NCI-H2196 (cell line): ENCODE measurements at regions not wholly inside any gene's neighbourhood (a gene's known extent, or its start where the extent isn't known, plus 50 kb on each side); places are given as distances from the start of the nearest gene placed in this dataset.
"Not testable (repeated sequence)": the region's sequence is repeated elsewhere in the genome, so short reads cannot be mapped to it uniquely, and the experiment has no call there.

ENCODE experiments used
- DNase-seq: peaks from one replicate; lab custom pipeline; 2025; ENCODE audit not compliant: unreplicated experiment; lab: John Stamatoyannopoulos, UW

DNA sequence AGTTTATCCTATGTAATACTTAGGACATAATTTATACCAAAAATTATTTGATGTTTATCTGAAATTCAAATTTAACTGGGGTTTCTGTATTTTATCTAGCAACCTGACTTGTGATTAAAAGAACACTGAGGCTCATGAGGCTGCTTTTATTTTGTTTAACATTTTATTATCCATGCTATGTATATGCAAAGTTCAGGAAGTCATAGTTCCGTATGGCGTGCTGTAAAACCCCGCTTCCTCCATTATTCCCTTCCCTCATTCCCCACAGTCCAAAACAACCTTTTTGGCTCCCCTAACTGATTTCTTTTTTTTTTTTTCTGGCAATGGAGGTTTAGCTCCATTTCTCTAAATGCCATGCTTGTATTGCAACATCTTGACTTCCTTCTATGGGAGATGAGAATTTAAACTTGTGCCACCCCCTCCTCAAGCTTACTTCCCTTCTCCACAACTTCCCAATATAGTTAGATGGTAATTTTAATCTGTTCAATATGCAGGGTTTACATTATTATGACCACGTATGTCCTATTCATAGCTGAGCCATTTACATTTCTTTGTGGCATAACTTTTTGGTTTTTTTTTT is 138.0 kb upstream of the DNAH14 start:
- DNase-seq, result no peak

DNA sequence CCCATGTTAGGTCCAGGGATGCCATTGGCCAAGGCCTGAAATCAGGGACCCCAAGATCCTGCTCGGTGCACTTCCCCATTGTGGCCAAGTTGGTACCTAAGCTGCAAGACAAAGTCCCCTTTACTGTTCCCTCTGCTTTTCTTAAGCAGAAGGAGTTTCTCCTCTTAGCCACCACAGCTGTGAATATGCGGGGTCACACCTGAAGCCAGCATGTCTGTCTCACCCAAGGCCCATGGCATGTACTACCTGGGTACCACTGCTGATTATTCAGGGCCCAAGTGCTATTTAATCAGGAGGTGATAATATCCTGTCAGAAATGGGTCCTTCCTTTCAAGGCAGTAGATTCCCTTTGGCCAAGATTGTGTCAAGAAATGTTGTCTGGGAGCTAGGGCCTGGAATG is 133.9 kb upstream of the DNAH14 start:
- DNase-seq, result no peak

DNA sequence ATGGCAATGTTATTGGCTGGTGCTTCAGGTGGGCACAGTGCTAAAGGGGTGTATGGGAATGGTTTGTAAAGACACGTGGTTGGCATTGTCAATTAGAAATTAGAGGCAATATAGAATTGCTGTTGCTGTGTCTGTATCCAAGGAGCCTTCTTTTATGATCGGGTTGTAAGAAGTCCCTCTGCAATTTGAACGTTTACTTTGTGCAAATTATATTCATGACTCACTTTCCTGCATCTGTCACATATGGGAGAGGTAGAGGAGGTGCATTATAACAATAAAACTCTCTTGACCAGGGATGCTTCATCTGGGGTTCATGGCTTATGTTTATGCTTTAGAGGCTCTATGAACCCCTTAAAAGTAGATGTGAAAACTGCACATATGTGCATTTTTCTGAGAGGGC is 130.4 kb upstream of the DNAH14 start:
- DNase-seq, result no peak

DNA sequence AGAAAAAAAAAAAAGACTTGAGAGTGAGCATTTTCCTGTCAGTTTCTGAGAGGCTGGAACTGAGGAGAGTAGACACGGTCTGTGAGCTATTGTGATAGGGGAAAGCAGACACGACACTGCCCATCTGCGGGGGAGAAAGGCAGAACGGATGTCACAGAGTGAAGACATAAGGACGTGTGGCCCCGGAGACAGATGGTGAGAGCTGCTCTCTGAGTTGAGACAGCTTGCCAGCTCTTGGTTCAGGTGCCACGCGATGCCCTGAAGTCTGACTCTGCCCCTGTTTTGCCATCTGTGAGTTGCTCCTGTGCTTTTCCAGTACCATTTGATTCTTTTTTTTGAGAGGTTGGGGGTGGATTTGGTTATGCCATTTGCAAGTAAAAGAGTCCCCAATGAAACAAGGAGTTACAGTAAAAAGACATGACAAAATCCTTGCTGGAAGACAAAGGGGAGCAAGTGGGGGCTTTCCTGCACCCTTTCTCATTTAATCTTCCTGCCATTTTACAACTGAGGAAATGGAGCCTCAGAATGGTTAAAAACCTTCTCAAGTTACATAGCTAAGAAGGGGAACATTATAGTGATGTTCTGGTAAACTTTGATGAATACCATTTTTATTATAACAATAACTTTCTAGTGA is 128.9 kb upstream of the DNAH14 start:
- DNase-seq, result no peak

- DNase-seq, result peak; percentile 15
These were observed 127.5 kb upstream of the DNAH14 start for GRCh38 chr1:224801844-224802490.

- no peak for DNase-seq
These were observed 126.9 kb upstream of the DNAH14 start for GRCh38 chr1:224802617-224803016.

DNA sequence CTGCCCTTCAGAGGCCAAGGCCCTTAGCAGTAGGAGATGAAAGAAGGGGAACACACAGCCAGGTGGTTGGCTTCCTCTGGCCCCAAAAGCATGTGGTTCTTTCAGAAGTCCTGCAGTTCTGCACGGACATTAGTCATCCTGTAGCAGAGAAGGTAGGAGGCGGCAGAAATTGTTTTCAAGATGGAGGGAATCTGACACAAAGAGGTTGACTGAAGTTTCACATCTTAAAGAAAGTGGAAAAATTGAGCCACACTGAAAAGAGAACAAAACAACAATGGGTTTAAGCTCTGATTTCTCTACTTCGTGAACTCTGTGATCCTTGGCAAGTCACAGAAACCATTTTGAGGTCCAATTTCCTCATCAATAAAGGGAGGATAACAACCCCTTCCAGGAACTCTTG is 125.3 kb upstream of the DNAH14 start:
- DNase-seq, result no peak

DNA sequence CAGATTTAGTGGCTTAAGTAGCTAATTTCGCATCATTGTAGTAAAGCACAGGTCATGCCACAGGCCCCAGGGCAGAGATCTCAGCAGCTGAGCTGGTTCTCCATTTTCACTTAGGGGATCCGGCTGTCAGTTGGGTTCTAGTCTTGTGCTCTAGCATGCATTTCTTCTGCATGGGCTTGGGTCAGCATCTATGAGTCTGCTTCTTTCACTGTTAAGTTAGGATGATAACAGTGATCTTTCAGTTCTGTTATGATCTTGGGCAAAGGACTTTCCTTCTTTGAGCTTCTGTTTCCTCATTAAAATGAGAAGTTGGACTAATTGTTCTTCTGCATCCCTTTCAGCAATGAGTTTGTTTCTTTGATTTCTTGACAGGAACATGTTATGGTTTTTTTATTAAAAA is 123.6 kb upstream of the DNAH14 start:
- DNase-seq, result no peak

DNA sequence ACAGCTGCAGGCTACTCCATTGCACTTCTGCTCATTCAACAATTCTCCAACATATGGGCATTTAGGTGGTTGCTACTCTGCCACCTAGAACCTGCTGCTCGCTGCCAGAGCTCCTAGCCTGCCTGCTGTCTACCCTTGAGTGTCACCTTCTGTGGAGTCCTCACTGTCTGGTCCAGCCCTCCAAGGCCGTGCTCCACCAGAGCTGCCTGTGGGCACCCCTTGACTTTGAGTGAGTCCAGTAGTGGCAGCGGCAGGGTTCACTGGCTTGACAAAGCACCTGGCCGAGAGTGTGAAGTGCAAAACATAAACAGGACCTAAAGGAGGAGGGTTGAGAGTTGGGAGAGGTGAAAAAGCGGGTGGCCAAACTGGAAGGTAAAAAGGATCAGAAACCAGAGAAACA is 120.3 kb upstream of the DNAH14 start:
- DNase-seq, result no peak

- DNase-seq, result no peak
These were observed 119.9 kb upstream of the DNAH14 start for GRCh38 chr1:224809613-224810012.

GRCh38 chr1:224811564-224811963 is 117.9 kb upstream of the DNAH14 start:
- no peak for DNase-seq

DNA sequence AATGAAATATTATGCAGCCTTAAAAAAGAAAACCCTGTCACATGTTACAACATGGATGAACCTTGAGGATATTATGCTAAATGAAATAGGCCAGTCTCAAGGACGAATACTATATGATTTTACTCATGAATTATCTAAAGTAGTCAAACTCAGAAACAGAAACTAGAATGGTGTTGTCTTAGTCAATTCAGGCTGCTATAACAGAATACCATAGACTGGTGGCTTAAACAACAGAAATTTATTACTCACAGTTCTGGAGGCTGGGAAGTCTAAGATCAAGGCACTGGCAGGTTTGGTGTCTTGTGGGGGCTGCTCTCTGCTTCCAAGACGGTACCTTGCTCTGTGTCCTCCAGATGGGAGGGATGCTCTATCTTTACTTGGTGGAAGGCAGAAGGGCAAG is 113.8 kb upstream of the DNAH14 start:
- DNase-seq, result no peak

- DNase-seq, result peak; percentile 28
These were observed 113.4 kb upstream of the DNAH14 start for GRCh38 chr1:224816062-224816461.

DNA sequence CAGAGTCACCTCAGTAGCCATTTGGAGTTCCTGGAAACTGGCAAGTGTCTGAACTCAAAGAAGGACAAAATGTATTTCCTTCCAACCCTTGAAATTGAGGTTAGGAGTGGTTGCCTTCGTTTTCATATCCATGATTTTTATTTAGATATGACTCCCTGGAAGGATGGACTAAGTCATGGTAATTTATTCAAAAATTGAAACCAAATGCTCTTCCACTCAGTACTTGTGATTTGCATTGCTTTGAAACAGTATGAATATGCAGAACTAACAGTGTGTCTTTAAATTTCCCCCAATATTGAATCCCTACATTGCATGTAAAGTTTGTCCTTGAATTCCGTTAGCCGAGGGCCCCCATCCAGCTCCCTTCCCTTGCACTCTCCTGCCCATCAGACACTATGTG is 112.1 kb upstream of the DNAH14 start:
- no peak for DNase-seq

DNA sequence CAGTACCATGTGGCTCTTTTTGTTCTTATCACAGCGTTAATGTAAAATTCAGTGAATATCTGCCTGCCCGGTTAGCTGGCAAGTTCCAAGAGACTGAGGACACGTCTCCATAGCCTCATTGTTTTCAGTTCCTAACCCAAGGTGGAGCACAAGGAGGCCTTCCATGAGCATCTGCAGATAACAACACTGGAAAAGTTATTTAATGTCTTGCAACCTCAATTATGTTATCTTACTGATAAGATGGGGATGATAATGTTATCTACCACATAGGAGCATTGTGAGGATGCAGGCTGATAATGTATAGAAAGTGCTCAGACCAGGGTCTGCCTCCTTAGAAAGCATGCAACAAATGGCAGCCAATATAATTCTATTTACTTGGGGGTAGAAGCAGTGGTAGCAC is 109.6 kb upstream of the DNAH14 start:
- DNase-seq, result no peak

DNA sequence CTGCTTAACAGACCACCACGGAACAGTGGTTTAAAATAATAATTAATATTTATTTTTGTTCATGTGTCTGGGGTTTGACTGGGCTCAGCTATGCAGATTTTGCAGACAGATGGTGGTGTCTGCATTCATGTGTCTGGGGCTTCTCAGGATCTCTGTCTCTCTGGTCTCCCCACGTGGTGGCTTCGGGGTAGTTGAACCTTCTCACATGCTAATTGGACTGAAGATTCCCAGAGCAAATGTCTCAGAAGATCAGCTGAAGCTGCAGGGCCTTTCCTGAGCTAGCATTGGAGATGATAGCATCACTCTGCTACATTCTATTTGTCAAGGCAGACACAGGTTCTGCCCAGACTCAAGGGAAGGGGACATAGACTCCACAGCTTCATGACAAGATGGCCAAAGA is 109.1 kb upstream of the DNAH14 start:
- DNase-seq, result no peak

DNA sequence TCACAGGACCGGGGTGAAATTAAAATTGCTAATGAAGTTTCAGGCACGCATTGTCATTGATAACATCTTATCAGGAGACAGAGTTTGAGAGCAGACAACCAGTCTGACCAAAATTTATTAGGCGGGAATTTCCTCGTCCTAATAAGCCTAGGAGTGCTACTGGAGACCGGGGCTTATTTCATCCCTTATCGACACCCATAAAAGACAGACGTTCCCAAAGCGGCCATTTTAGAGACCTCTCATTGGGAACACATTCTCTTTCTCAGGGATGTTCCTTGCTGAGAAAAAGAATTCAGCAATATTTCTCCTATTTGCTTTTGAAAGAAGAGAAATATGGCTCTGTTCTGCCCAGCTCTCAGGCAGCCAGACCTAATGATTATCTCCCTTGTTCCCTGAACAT is 107.7 kb upstream of the DNAH14 start:
- DNase-seq, result not testable (repeated sequence)

GRCh38 chr1:224825525-224826000 is 103.9 kb upstream of the DNAH14 start:
- no peak for DNase-seq

DNA sequence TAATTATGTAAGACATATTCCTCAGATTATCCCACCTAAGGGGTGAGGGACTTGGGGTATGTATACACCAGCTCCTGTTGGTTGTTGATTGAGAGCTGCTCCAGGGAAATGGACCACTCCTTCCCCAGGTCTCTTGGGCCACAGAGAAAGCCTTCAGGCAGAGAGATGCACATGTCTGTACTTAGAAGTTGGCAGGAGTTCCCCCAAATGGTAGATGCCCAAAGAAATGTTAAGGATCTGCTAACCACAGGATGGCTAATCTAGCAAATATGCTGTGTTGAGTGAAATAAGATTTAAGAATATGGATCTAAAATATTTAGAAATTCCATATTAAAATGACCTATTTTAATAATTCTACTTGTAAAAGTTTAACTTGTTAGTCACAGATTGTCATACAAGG is 100.8 kb upstream of the DNAH14 start:
- DNase-seq, result no peak

DNA sequence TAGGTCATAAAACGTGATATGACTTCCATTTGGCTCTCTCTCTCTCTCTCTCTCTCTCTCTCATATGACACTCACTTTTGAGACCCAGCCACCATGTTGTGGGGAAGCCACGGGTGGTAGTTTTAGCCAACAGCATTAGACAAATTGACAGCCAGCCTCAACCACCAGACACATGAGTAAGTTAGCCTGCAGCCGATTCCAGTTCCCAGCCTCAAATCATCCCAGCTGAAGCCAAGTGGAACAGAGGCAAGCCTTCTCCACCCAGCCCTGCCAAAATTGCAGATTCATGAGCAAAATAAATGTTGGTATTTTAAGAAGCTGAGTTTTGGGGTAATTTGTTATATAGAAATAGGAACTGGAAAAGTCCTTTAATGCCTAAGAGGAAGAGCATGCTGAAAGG is 98.0 kb upstream of the DNAH14 start:
- no peak for DNase-seq

- DNase-seq, result not testable (repeated sequence)
These were observed 89.7 kb upstream of the DNAH14 start for GRCh38 chr1:224839648-224840300.

DNA sequence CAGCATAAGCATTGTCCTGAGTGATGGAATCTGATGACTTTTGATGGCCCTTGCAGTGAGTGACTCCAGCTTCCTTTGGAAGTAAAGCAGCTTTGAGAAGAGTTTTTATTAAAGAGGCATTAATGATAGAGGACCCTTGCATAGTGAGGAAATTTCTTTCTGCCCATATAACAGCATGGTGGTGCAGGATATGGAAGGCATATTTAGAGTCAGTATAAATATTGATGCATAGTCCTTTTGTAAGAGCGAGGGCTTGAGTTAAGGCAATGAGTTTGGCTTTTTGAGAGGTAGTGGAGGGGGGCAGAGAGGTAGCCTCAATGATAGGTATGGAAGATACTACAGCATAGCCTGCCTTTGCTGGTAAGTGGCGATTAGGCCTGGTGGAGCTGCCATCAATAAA is 87.7 kb upstream of the DNAH14 start:
- not testable (repeated sequence) for DNase-seq
